ENCODE measurements at regions not wholly inside any gene's neighbourhood (a gene's known extent, or its start where the extent isn't known, plus 50 kb on each side); places are given as distances from the start of the nearest gene placed in this dataset.

DNA sequence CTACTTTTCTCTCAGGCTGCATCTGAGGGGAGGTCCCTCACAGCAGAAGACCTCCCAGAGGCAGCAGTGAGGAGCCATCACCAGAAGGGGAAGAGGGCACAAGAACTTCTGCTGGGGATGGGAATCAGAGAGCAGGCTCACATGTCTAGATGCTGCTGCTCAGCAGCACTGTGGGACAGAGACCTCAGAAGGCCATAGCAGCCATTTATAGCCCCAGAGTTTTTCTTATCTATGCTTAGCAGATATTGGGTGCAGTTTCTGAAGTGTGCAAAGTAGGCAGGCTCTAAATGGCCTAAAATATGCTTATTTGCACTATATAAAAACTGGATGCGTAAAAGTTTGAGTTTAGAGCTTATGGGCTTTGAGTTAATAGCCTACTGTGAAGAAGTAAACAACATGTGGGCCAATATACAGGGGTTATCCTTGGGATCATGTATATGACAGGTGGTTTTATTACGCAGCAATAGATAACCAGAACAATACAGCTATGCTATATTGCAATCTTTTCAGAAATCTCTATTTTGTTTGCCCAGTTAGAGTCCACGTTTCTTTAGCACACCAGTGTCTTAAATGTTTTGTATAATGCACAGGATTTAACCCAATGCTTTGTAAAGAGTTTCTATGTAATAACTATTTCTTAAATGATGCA, 60.2 kb upstream of the TMEM244 start:
- intact Hi-C loops (cut with DNase I) = no loop called here
- no peak for DNase-seq

DNA sequence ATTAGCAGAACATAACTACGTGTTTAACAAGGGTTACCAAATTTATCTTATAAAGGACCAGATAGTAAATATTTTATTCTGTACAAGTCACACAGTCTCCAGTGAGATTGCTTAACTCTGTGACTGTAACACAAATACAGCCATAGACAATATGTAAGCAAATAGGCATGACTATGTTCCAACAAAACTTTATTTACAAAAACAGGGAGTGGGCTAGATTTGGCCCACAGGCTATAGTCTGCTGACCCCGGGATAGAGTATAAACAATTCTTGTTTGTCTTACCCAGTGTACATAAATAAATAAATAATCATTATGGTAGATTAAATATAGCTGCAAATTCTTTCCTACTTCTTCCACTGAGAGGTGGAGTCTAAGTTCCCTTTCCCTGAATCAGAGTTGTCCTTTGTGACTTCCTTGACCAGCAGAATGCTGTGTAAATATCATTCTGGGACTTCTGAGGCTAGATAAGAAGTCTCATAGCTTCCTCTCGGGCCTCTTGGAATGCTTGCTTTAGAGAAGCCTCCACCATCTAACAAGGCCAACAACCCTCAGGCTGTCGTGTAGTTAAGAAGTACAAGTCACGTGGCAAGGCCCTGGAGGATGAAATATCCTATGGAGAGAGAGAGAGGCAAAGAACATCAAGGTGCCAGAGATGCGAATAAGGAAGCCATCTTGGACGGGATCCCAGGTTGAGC, 59.1 kb upstream of the TMEM244 start:
- DNase-seq = no peak
- intact Hi-C loops (cut with DNase I) = no loop called here

GRCh38 chr6:129911732-129912131, 50.6 kb upstream of the TMEM244 start:
- DNase-seq = no peak
- intact Hi-C loops (cut with DNase I) = no loop called here
